ENCODE measurements at regions not wholly inside any gene's neighbourhood (a gene's known extent, or its start where the extent isn't known, plus 50 kb on each side); places are given as distances from the start of the nearest gene placed in this dataset.

DNA sequence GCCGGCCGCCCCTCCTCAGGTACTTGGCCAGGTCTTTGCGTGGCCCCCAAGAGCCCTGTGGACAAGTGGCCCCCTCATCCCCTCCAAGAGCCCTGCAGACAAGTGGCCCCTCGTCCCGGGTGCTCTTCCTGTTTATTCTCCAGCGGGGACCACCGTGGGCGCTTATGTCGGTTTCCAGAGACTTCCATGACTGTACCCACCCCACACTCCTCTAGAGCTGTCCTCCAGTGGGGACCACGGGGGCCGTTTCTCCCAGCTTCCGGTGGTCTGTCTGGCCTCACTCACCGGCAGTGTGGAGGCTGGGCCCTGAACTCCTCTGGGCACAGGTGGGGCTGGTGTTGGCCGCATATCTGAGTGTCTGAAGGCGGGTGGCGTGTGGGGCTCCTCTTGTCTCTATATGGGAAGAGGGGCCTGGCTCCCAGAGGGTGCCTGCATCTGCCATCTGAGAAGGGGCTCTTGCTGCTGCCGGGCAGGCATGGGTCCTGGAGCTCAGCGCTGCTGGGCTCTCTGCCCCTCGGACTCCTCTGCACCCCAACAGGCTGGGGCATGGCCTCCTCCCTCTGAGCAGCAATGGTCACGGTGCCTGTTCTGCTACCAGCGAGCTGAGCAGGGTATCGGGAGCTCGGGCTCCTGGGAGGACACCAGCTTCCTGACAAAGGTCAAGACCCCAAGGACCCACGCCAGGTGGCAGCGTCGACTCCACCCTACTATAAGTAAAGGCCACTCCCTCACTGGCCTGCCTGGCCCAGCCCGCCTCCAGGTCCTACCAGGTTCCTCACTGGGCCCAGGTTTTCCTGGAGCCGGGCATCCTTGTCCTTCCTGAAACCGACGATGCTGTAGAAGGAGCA is 1264.3 kb downstream of the BRD1 start:
- Mint-ChIP-seq H3K4me3 (no peak overlapping the region), H3K36me3 (ENCODE audit: low read depth) (no peaks in the 10 kb centered on the region), H3K4me1 (no peaks in the 10 kb centered on the region), H3K27me3 (ENCODE audit: low read depth) (peaks cover 9% of the 10 kb centered on the region), H3K27ac (no peak overlapping the region), H3K9me3 (no peaks in the 10 kb centered on the region)
- TF ChIP-seq, protein P1, sequence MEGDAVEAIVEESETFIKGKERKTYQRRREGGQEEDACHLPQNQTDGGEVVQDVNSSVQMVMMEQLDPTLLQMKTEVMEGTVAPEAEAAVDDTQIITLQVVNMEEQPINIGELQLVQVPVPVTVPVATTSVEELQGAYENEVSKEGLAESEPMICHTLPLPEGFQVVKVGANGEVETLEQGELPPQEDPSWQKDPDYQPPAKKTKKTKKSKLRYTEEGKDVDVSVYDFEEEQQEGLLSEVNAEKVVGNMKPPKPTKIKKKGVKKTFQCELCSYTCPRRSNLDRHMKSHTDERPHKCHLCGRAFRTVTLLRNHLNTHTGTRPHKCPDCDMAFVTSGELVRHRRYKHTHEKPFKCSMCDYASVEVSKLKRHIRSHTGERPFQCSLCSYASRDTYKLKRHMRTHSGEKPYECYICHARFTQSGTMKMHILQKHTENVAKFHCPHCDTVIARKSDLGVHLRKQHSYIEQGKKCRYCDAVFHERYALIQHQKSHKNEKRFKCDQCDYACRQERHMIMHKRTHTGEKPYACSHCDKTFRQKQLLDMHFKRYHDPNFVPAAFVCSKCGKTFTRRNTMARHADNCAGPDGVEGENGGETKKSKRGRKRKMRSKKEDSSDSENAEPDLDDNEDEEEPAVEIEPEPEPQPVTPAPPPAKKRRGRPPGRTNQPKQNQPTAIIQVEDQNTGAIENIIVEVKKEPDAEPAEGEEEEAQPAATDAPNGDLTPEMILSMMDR (IDR thresholded peaks at IDR 0.05; ENCODE audit: unreplicated experiment in 3 of 3), result no peak

DNA sequence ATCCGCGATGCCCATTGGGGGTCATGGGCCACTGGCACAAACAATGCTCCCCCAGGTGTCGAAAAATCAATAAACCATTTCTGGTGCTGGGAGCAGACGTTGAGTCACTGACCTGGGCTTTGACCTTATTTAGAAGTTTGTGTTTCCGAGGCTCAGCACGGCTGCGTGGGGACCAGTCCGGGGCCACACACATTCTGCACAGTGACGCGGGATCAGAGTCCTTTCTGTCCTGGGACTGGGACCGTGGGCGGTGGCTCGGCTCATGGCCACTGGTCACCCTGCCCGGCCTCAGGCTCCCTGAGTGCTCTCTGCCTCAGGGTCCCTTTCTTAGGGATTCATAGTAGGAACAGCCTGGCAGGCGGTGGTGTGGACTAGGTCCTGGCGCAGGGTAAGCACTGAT is 1266.0 kb downstream of the BRD1 start:
- Mint-ChIP-seq H3K36me3 (ENCODE audit: low read depth) (no peaks in the 10 kb centered on the region), H3K4me1 (no peaks in the 10 kb centered on the region), H3K4me3 (no peak overlapping the region), H3K9me3 (no peaks in the 10 kb centered on the region), H3K27ac (no peak overlapping the region), H3K27me3 (ENCODE audit: low read depth) (peaks cover 5% of the 10 kb centered on the region)
- TF ChIP-seq, protein P1 (IDR thresholded peaks at IDR 0.05; ENCODE audit: unreplicated experiment in 3 of 3), result no peak

DNA sequence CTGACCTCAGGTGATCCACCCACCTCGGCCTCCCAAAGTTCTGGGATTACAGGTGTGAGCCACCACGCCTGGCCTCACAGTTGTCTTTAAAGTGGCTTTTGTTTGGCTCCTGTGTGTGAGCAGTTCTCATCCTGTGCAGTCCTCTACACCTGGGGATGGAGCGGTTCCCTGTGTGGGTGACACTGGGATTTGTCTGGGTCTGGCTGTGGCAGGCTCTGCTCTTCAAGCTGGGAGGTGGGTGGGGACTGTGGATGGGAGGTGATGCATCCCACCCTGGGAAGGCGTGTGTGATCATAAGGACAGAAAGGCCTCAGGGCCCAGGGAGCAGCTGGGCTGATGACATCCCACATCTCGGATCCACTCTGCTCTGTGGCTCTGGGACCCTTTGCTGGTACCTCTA is 1266.8 kb downstream of the BRD1 start:
- Mint-ChIP-seq H3K4me3 (no peak overlapping the region), H3K36me3 (ENCODE audit: low read depth) (no peaks in the 10 kb centered on the region), H3K27ac (no peak overlapping the region), H3K4me1 (no peaks in the 10 kb centered on the region), H3K9me3 (no peaks in the 10 kb centered on the region), H3K27me3 (ENCODE audit: low read depth) (peaks cover 8% of the 10 kb centered on the region)
- TF ChIP-seq, protein P1 (IDR thresholded peaks at IDR 0.05; ENCODE audit: unreplicated experiment in 3 of 3), result no peak

DNA sequence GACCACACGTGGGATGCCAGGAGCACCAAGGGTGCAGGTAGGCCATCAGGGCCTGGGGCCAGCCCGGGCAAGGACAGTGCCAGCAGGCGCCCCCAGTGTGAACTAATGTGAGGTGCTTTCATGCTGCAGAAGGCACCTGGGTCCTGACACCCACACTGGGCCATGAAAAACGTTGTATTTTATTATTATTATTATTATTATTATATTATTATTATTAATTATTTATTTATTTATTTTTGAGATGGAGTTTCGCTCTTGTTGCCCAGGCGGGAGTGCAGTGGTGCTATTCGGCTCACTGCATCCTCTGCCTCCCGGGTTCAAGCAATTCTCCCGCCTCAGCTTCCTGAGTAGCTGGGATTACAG is 1267.3 kb downstream of the BRD1 start:
- H3K27me3 Mint-ChIP-seq (ENCODE audit: low read depth), result peaks cover 11% of the 10 kb centered on the region
- H3K27ac Mint-ChIP-seq, result no peak overlapping the region
- H3K4me1 Mint-ChIP-seq, result no peaks in the 10 kb centered on the region
- no peaks in the 10 kb centered on the region for H3K36me3 Mint-ChIP-seq (ENCODE audit: low read depth)
- TF ChIP-seq, protein P1 (IDR thresholded peaks at IDR 0.05; ENCODE audit: unreplicated experiment in 3 of 3), result no peak
- no peaks in the 10 kb centered on the region for H3K9me3 Mint-ChIP-seq
- H3K4me3 Mint-ChIP-seq, result no peak overlapping the region

DNA sequence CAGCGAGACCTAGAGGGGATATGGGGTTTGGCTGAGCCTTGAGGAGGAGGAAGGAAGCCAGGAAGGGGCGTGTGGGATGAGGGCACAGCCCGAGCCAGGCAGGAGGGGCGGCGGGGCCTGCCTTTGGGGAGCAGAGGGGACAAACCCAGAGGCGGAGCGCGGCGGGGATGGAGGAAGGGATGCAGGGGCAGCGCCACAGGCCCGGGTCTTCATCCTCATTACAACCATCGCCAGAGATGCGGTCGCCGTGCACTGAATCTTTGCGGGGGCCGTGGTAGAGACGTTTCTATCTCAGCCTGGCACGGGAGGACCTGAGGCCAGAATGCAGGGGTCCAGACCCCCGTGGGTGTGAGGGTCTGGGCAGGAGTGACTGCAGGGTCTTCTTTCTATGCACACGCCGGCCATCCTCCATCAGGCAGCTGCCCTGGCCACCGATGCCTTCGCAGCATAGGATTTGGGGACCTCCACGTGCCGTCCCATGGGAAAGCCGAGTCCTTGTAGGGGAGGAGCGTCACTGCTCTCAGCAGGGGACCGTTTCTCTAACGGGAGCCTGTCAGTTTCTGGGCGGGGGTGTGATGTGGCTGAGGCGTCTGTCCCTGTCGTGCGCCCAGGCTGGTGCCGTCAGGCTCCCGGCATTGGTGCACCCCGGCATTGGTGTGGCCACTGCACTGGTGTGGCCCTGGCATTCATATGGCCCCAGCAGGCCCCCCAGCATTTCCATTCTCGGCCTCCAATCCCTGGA is 1267.9 kb downstream of the BRD1 start:
- TF ChIP-seq, protein P1 (IDR thresholded peaks at IDR 0.05; ENCODE audit: unreplicated experiment in 3 of 3), result no peak
- H3K4me3 Mint-ChIP-seq, result no peak overlapping the region
- no peaks in the 10 kb centered on the region for H3K4me1 Mint-ChIP-seq
- H3K9me3 Mint-ChIP-seq, result no peaks in the 10 kb centered on the region
- H3K27me3 Mint-ChIP-seq (ENCODE audit: low read depth), result peaks cover 17% of the 10 kb centered on the region
- no peaks in the 10 kb centered on the region for H3K36me3 Mint-ChIP-seq (ENCODE audit: low read depth)
- no peak overlapping the region for H3K27ac Mint-ChIP-seq

All from nephron (organoid).